Pons (tissue), 1 donor: ENCODE measurements at regions not wholly inside any gene's neighbourhood (a gene's known extent, or its start where the extent isn't known, plus 50 kb on each side); places are given as distances from the start of the nearest gene placed in this dataset.

ENCODE experiments used
- DNase-seq: peaks from one replicate; pipeline ENCODE4 v3.0.0-alpha.2; 2016; ENCODE audit warnings: low spot score

DNA sequence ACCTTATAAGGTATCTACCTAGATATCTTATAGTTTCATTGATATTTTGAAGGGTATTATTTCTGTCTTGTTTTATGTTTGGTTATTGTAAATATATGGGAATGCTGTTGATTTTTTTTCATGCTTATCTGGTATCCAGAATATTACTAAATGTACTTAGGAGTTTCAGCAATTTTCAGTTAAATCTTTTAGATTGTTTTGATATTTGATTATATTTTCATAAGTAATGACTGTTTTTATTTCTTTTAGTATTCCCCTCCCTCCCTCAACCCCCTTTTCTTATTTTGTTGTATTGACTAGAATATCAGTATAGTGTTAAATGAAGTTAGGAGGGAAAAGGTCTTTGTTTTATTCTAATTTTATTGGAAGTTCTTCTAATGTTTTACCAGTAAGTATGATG, 344.4 kb upstream of the PROX1 start:
- DNase-seq, result no peak

GRCh38 chr1:213647864-213648650, 339.7 kb upstream of the PROX1 start:
- no peak for DNase-seq

- no peak for DNase-seq
These were observed 338.4 kb upstream of the PROX1 start for GRCh38 chr1:213649373-213649772.

DNA sequence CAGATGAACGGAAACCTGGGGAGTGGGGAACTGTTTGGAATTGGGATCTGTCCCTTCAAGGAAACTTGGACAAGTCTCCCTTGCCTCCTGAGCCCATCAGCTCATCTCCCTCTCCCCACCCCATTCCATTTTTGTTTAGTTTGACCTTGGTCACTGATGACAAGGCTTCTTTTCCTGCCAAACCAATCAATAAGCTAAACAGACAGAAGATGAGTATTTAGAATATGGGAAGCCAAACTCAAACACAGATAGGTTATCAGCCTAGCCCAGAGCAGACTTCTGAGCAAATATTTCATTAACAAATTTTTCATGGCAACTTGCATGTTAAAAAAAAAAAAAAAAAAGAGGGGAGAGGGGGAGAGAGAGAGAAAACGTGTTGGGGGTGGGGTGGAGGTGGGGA, 337.2 kb upstream of the PROX1 start:
- DNase-seq, result no peak

- no peak for DNase-seq
These were observed 336.7 kb upstream of the PROX1 start for GRCh38 chr1:213651077-213651476.

DNA sequence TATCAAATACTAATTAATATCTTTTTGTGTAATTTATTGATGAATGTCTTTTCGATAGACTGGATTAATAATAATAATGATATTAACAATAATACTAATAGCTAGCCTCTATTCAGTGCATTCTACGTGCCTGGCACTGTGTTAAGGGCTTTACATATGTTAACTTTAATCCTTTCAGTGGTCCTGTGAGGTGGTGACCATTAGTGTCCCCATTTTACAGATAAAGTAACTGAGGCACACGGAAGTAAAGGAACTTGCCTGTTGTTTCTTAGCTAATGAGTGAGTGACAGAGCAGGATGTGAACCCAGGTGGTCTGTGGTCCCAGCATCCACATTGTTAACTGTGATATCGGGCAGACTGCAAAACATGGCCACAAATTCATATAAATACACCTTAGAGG, 335.7 kb upstream of the PROX1 start:
- no peak for DNase-seq

DNA sequence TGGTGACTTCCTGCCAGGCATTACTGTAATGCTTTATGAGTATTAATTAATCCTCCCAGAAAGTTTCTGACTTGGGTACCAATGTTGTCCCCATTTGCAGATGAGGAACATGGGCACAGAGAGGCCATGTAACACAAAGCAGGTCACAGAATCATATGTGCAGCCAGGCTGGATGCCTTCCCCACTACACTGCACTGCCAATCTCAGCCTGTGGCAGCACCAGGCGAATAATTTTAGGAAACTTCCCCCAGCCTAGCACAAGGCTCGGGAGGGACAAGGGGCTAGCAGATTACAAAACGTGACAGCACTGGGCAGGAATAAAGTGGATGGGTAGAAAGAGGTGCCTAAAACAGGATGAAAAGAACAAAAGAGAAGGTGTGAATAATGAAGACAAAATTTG, 331.7 kb upstream of the PROX1 start:
- DNase-seq, result no peak

DNA sequence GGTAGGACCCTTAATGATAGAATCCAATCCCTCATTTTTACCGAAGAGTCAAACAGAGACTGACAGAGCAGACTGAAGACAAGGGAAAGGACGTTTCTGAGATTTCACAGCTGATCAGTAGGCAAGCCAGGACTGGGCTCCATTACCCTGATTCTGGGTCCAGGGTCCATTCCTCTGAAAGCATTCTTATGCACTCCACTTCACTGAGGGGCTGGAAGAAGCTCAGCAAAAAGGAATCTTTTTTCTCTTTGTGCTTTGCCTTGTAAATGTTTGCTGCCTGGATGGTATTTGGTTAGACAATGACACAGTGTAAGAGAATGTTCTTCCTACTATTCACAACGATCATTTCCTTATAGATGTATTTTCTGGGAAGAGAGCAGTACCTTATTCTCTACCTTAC, 331.3 kb upstream of the PROX1 start:
- DNase-seq, result no peak

GRCh38 chr1:213657013-213657412, 330.8 kb upstream of the PROX1 start:
- no peak for DNase-seq

DNA sequence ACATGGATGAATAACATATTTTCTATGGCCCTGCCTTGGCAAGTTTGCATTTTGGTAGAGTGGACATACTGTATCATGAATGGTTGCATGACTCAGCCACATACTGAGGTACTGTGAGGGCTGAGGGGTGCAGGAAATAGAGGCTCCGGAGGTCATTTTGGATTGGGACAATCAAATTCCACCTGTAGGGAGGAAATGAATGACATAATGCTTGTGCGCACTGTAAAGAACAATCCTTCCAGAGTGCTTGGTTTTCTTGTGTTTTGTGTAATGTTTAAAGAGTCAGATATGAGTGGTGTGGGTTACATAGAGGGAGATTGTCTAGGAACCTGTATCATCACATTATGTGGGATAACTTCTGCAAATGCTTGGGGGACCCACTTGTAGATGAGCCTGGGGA, 329.9 kb upstream of the PROX1 start:
- no peak for DNase-seq

GRCh38 chr1:213658457-213658856, 329.3 kb upstream of the PROX1 start:
- no peak for DNase-seq

DNA sequence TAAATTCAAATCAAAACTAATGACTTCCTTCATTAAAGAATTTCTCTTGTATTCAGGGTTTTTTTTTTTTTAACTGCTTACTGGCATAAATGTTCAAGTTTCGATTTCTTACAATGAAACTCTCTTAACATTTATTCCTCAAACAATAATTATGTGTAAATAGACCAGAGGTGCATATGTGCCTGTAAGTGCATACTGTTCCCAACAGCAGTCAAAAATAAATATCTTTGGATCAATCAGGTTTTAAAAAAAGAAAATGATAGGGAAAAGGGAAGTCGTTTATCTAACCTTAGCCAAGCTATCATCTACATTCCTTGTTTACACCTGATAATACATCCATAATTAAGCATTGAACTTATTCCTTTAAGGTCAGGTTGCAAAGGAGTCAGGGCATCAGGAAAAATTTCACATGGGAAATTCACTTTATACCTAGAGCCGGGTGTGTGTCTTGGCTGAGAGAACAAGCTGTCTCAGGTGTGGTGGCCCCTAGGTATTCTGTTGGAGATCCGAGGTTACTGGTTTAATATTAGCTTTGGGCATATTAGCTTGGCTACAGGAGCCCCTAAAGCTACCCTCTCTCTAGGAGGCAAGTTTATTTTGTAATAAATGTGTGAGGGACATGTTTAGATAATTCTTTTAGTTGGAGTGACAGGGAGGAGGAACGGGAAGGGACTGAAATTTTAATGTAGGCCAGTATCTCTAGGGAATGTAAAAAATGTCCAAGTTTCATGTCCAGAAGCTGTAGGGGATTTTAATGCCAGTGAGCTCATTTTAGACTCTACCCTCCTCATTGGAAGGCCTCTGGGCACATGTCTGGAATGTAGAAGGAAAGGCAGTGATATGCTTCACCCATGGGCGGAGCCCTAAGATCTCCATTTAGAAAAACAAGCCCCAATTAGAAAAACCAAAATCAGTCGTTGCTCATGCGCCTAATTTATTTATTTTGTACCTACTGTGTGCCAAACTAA, 327.9 kb upstream of the PROX1 start:
- DNase-seq, result no peak

DNA sequence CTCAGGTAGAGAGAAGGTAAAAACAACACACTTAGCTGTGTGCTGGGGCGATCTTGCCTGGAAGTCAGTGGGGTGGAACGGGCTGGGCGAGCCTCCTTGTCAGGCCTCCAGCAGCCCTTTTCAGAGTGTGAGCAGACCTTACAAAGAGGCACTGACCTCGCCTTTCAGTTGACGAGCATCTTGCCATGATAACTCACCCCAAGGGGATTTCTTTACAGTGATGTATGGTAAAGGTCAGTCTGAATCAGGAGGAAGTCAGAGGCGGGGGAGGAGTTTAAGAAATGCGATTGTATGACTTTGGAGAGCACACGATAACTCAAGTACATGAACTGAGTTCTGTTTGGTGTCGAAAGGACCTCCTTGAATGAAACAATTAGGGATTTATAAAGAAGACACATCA, 326.5 kb upstream of the PROX1 start:
- no peak for DNase-seq

DNA sequence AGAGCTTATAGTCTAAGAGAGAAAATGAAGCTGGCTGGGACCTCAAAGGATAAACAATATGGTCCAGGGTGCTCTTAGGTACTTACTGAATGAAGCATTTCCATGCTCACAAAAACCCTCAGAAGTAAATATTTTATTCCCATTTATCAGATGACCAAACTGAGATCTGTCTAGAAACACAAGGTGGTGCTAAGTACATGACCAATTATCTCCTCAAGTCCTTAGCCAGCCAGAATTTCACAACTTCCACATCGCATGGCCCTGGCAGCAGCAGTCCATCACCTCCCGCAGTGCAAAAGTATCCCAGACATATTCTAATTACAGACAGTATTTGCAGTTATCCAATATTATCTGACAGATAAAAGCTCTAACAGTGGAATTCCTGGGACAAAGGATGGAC, 321.7 kb upstream of the PROX1 start:
- no peak for DNase-seq

DNA sequence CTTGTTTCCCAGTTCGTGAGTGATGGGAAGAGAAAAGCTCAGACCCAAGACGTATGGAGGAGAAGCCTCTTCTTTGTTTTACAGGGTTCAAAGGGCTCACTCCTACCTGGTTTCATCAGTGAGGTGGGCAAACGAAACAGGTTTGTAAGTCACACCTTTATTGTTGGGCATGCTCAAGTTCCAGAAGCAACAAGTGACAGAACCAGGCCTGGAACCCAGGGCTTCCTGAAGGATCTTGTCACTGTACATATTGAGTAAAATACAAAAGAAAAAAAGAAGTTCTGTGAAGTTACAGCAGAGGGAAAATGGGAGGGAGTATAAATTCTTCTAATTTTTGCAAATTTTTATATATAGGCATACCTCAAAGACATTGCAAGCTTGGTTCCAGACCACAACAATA, 320.9 kb upstream of the PROX1 start:
- DNase-seq, result no peak

GRCh38 chr1:213669512-213669911, 318.3 kb upstream of the PROX1 start:
- DNase-seq, result no peak

DNA sequence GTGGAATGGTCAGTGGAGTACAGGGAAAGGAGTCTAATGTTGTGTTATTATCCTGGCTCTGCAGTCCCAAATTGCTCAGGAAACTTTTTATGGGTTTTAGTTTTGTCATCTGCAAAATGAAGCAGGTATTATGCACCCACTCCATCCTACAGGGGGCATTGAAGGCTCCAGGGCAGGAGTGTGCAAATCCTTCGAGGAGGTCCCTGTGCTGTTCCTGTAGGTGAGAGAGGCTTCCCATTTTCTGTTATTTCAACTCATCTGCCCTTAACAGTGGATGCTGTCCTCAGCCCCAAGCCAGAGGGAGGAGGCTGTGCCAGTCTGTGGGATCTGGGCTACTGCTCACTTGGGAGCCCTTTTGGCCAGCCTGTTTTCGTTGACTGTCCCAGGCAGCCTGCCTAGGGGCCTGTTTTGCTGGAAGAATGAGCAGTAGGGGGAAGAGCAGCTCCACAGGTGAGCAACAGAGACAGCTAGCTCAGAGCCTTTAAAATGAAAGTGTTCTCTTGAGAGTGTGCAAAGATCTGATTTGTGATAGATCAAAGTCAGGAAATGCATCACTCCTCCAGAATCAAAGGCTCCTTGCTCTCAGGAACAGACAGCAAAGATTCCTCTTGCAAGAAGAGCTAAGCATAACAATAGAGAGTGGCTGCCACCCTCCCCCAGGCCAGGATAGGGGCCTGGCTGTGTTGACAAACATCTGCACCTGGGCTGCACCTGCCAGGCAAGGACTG, 317.6 kb upstream of the PROX1 start:
- DNase-seq, result no peak

DNA sequence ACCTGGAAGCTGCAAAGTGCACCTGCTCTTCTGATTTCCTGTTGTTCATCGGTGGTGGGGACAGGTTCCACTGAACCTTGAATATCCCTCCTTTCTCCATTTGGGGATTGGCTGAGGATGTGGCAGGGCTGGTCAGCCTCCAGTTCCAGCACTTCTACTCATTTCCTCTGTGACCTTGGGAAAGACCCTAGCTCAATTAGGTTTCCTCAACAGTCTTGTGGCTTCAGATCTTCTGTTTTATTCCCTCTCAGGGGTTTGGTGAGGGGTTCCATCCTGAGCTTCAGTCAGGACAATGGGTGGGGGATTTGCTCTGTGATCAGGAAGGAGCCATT, 317.1 kb upstream of the PROX1 start:
- DNase-seq, result no peak

GRCh38 chr1:213675043-213675442, 312.7 kb upstream of the PROX1 start:
- DNase-seq, result no peak

GRCh38 chr1:213676736-213677135, 311.0 kb upstream of the PROX1 start:
- DNase-seq, result no peak

DNA sequence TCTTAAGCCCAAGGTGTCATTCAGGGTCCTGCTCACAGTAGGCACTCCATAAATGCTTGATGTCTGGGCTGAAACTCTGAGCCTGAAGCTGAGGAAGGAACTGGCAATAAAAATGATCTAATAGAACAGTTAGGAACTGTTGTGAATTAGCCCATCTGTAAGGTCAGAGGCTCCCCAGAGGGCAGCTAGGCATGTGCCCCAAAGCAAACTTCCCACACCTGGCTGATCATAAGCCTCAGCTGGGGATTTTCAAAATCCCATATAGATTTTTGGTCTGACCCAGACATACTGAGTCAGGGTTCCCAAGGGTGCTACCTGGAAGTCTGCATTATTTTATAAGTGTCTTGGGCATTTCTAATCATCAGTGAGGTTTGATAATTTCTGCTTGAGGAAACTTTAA, 309.4 kb upstream of the PROX1 start:
- DNase-seq, result no peak

DNA sequence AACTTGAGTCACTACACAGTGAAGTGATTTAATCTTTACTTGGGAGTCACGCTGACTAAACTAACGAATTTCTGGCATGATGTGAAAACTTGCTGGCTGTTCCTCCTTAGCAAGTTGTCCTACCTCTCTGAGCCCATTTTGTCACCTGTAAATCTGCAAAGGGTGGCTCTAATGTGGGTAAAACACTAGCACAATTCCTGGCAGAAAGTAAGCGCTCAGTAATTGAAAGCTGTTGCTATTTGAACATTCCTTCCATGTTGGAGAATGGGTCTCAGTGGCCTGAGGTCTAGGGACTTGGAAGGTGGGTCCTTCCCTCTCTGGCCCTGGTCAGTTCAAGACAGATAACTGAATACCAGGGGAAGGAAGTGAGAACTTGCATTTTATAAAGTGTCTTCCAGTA, 309.0 kb upstream of the PROX1 start:
- no peak for DNase-seq

GRCh38 chr1:213679153-213679552, 308.6 kb upstream of the PROX1 start:
- DNase-seq, result no peak
